GM19351 (cell line): ENCODE measurements at regions not wholly inside any gene's neighbourhood (a gene's known extent, or its start where the extent isn't known, plus 50 kb on each side); places are given as distances from the start of the nearest gene placed in this dataset.

Experiments used
- ATAC-seq: cut with Tn5 transposase; IDR thresholded peaks from one replicate; pipeline ENCODE4 v1.9.1; 2021; ENCODE audit warnings: mild to moderate bottlenecking, moderate library complexity; ENCODE audit not compliant: unreplicated experiment

DNA sequence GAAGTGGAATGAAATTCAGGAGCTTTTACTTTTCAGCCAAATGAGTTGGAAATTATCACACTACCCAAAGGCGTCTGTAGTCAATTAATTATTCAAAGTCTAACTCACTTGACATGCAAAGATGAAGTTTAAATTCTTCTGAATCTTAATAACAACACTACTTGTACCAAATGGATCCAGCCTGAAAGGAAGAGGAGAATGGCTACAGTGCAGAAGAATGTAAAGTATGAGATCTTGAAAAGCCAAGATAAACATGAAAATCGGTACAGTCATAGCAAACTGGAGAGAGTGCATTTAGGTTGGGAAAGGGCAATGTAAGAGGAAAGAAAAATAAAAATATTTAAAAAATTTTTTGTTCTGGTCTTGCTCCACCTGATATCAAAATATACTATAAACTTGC lies 195.5 kb downstream of the SIM1 start:
- no peak for ATAC-seq

DNA sequence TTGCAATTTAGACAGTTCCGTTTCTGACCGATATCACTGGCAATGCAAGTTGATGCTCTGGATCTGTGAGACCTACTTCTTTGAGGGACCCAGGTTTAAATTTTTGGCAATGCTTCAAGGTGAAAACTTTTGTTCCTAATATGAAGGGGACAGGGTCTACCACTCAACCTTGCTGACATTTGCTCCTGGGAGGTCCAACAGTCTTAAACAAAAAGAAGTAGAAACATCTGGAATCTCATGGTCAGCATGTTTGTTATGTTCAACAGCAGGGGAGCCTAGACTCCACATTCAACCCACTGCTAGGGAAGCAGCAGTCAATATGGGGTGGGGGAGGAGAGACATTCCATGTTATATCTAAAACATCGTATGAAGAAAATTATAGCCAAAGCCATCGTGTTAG lies 196.4 kb downstream of the SIM1 start:
- no peak for ATAC-seq

DNA sequence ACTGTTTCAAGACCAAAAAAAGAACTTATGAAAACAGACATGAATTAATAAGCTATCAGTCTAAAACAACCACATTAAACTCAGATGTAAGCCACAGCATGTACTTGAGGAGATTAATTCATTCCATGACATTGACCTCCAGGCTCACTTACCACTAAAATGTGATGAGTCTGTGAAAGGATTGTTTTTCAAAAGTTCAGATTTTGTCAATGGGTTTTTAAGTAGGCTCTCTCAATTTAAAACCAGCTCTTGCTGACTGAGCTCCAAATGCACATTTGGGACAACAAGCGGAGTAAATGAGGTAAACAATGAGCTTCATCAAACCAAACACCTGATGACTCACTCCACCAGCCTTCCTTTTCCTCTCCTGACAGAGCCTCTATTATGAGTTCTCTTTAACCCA lies 197.0 kb downstream of the SIM1 start:
- ATAC-seq = no peak

DNA sequence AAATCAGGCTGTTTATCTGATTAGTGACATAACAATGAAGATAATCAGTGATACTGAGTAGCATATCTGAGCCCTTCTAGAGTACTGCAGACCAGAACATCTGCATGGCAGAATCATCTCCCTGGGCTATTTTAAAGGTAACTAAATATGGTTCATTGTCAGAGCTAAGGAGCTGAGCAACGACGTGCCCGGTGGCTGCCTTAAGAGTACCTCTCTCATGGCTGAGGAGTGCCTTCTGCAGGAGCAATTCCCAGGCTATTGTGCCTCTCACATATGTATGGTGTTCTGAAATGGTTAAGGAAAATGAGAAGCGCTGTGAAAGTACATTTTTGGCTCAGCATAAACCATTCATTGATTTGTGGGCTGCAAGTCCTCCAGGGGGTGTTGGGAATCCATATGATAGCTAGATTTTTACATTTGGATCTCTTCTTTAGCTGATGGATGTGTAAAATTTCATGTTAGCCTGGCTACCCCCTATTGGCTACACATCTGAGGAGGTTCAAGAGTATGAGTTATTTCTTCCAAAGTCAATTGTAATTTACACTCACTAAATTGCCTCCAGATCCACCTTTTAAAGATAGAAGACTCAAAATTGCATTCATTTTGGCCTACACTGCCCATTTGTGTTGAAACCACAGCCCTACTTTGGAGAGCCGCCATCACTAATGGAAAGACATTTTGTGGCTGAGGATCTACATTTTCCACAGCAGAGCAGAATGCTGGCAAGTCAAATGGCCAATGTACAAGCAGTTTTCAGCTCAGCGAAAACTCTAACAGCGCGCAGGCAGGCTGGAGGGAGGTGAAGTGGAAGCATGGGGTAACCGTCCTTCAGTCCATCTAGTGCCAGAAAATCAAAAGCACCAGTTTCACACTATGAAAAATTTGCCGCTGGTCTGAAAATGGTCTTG lies 198.0 kb downstream of the SIM1 start:
- no peak for ATAC-seq

DNA sequence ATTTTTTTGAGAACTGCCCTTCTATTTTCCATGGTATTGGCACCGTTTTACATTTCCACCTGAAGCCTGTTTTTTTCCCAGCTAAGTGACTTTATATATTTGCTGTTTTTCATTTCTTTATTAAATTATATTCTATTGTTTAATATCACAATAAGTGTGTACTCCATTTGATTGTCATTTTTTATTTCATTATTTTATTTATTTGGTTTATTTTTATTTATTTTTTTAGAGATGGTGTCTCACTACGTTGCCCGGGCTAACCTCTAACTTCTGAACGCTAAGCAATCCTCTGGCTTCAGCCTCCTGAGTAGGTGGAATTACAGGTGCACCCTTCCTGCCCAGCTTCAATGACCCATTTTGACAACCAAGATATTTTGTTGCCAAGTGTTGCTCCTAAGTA lies 202.6 kb downstream of the SIM1 start:
- ATAC-seq = no peak

DNA sequence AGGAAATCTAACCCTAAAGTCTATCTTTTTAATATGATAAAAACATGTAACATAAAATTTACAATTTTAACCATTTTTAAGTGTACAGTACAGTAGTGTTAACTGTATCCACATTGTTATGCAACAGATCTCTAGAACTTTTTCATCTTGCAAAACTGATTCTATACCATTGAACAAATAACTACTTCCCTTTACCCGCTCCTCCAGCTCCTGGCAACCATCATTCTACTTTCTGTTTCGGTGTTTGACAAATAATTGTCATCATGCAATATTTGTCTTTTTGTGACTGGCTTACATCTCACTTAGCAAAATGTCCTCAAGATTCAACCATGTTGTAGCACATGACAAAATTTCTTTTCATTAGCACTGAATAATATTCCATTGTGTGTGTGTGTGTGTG lies 203.2 kb downstream of the SIM1 start:
- ATAC-seq = no peak

DNA sequence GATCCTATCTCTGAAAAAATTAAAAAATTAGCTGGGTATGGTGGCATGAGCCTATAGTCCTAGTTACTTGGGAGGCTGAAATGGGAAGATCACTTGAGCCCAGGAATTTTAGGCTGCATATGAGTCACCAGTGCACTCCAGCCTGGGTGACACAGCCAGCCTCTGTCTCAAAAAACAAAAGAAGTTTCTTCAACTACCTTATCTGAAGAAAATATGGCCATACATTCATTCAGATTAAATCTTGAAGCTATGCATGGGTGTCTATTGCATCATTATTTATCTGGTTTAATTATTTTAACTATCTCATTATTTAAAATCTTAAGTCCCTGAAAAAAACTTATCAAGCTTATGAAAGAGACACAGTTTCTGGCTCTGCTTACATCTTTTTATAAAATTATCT lies 204.1 kb downstream of the SIM1 start:
- ATAC-seq = no peak

DNA sequence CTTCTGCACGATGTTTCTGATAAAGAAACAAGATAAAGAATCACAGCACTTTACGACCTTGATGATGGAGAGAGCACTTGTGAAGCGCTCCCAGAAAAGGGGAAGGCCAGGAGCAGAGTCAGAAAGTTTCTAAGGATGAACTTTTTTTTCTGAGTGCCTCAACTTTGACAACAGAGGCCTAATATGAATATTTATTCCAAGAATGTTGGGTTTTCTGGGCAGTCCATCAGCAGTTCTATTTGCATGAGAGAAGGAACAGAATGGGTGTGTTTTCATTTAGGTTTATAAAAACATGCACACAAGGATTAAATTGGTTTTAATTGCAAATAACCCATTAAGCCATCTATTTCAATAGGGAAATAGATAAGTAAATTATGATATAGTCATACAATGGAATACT lies 204.9 kb downstream of the SIM1 start:
- ATAC-seq = no peak

DNA sequence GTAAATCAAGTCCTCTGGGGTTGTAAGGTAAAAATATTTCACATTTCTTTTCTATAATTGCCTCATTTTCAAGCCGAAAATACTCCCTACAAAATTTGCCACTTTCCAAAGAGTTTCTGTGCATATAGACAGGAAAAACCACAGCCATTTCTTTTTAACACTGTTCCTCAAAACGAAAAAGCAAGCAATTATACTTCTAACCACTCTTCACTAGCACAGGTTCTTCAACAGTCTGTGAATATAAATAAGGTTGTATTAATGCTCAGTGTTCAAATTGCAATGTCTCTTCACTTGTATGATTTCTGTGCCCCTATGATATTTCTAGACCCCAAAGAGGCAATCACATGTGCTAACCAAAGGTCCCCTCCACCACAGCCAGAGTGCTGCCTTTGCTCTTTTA lies 206.0 kb downstream of the SIM1 start:
- no peak for ATAC-seq

DNA sequence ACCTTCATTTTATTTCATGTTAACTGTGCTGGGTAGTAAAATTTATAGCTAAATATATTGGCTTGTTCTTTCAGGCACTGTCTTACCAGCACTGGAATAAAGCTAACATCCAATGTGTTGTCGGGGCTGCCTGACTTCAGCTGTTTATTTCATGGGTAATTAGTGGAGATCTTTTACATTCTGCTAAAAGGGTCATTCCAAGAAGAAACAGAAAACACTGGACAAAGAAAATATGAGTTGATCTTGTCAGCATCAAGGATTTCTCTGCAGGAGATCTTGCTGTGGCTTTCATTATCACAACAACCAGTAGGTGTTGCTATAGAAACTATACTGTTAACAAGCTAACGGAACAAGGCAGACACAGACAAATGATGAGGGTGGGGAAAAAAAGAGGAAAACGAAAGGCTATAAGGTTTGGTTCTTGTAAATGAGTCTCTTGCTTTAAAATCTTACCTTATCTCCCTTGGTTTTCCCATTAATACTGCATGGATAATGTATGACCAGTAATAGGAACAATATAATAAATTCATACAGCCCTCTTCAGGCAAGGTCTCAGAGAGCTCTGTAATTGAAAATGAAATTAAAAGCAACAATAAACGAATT lies 206.8 kb downstream of the SIM1 start:
- peak; percentile 93 for ATAC-seq

DNA sequence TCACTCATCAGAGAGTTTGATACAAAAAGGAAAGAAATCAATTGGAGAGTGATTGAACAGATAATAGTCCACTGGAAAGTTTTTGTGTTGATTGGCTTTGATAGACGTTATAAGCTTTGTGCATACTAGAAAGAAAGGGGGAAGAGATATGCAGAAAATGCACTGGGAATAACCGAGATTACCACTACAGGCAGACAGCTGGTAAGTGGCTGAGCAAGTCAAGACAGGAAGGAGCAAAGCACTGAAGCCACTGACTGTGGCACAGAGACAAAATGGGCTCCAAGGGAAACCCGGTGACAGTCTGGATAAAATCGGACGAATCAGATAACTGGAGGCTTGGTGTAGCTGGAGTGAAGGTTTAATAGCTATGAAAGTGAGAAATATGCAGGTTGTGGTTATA lies 209.0 kb downstream of the SIM1 start:
- no peak for ATAC-seq

DNA sequence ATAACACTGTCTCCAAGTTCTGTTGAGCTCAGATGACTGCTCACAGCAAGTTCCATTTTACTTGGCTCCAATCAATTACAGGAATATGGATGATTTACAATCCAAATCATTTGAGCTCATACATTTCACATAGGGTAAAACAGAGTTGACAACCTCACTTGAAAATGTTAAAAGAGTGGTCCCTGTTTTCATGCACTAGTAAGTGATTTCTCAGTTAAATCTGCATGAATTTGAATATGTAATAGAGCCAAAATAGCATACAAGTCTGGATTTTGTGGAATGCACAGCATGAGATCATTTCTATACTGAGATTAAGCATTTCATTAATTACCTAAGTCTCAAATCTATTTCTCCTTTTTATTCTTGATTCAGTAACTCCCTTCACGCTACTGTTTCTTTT lies 217.6 kb downstream of the SIM1 start:
- no peak for ATAC-seq

DNA sequence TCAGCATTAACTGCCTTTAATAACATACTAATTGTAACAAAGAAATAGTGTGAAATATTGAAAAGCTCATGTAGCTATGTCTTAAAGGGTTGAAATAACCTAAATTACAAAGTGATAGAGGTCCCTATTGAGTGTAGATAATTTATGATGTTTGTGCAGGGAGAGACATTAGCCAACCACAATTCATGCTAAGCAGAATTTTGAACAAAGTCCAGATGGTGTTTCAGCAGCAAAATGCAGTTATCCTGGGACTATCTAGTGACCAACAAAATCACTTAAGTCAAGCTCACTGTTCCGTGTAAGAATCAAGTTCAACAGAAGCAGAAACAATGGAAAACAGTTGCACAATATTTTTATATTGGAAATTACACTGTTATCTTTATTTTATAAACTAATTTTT lies 218.5 kb downstream of the SIM1 start:
- ATAC-seq = no peak

DNA sequence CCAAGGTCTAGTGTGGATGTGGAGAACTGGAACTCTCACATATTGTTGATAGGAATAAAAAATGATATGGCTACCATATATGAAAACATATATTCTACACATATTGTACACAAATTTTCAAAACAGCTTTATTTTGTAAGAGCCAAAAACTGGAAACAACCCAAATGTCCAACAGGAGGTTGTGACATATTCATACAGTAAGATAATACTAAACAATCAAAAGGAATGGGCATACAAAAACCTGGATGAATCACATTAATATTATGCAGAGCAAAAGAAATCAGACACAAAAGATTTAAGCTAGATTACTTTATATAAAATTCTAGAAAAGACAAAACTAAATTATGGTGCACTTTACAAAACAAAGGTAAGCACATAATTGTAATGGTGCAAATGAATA lies 223.9 kb downstream of the SIM1 start:
- no peak for ATAC-seq

DNA sequence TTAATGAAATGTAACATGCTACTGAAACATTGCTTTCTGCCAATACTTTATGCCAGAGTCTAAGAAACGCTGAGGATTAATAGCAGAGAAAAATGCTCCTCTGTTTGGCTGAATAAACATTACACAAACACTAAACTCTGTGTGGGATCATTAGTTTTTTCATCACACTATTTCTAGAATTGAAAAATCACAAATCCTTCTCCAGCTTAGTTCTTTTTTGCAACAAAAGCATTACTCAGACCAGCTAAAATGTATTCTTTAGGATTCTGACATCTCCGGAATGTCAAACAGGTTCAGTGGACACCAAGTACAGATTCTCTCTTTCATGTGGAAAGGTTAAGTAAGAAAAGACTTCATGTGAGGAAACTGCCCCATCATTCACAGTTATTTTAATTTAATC lies 226.9 kb downstream of the SIM1 start:
- no peak for ATAC-seq

DNA sequence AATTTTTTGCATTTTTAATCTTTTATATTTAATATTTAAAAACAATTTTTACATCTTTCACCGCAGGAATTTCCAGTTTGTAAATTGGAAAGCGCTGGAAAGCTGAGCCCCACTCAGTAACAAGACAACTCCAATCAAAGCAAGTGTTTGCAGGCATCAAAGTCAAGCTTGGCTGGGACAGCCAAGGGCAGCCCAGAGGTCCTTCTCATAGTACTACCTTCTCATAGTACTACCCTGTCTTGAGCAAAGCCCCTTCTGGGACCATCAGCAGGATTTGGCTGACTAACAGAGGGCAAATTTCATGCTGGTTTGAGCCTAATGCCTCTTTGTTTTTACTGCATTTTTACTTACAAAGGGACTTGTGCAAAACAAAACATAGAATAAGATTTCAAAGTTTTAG lies 228.3 kb downstream of the SIM1 start:
- ATAC-seq = no peak

DNA sequence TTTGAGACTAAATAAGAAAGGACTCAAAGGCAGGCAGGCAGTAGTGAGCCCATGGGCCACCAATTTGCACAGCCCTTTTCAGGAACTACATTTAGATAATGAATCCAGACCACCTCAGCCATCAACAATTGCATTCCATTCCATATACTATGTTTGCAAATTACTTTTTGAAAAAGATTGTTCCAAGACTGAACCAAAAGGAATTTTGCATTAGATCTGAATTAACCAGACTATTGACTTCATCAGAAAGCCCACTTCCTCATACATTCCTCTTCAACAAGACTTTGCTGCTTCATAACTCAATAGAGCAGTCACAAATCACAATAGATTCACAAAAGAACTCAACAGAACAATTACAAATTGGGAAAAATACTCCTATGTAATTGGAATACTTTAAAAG lies 229.1 kb downstream of the SIM1 start:
- ATAC-seq = no peak

DNA sequence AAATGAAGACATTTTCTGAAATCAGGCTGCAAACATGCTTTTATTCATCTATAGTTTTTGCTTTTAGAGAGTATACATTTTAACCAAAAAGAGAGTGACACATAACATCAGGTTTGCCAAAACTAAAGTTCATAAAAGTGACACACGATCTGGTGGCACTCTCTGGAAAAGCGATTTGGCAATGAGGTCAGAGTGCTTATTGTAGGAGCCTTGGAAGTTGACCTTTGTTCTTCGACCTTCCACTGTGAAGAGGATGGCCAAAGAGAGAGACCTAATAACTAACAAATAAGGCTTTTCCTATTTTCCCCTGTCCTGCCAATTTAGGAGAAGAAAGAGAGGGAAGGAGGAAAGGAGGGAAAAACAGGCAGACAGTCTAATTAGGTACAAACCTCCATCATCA lies 230.1 kb downstream of the SIM1 start:
- ATAC-seq = no peak

DNA sequence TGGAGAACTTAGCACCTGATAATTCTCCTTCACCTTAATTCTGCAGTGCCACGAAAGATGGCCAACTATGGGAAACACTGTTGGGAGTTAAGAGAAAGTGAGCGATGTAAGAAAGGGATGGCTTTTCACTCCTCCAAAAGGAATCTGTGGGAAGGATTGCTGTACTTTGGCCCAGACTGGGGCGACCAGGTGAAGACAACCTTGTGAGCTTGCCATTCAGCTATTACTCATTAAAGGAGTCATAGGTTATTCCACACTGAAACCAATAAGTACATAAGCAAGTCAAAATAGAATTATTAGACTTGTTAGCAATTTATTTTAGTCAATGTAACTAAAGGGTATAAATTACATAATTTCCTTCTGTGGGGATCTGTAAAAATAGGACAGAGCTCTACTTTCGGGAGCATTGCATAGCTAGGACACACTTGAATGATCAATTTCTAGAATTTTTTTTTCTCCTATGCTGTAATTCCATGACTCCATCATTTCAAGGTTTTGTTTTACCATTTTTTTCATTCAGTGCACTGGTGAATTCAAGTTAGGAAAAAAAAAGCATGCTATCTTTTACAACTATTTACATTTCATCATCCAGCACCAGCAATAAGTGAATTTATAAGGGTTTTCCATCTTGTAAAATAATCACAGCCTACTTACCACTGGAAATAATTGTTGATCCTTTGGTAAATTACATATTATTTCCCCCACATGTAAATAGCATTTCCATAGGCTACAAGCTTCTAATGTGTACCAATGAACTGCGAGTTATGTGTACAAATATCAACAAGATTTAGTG lies 231.7 kb downstream of the SIM1 start:
- no peak for ATAC-seq

DNA sequence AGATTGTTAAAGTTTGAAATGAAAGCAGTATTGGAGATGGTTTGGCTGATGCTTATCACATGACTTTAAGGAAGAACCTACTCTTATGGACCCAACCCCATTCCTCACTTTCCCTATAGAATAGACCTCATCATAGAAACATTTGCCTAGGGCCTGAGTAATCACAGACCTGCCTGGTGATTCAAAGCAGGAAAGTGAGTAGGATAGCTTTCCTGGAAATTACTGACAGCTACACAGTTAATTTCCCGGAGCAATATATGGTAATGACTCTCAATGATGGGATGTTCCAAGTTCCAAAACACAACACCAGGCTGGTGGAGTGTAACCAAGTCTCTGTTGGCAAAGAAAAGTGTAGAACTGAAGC lies 233.8 kb downstream of the SIM1 start:
- ATAC-seq = no peak

DNA sequence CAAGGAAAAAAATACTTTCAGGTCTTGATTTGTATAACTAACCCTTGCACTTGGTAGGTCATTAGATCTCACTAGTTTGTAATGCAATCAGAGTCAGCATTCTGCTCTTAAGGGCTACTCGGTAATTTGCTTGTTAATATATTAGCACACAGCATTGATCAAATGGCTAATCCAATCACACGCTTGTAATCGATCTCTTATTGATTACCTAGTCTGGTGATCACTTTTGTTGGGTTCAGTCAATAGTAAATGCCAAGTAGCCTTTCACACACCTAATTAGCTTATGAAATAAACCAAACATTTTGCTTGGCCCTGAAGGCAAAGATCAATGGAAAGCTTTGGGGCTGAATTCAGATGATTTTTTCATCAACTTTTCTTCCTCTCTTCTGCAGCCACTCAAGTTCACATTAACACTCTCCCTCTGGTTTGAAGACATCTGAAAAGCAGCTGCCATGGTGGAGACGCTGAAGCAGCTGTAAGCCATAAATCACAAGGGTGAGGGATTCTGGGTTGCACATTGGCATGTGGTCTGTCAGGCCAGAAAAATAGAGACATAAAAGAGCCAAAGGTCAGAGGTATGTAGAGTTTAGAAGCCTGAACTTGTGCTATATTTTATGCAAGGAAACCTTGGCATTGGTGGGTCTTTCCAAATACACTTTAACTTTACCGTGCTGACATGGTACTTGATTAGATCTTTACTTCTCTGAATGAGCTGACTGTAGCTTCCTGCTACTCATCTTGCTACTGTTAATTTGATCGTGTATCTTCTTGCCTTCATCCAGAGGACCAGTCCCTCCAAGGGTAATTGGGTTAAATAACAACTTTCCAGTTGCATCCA lies 234.4 kb downstream of the SIM1 start:
- ATAC-seq = no peak
